ENCODE measurements at regions not wholly inside any gene's neighbourhood (a gene's known extent, or its start where the extent isn't known, plus 50 kb on each side); places are given as distances from the start of the nearest gene placed in this dataset.

- in situ Hi-C loops (cut with MboI; ENCODE audit: low pct_unique_long_range_greater_than_20kb, low sequenced_read_pairs): no loop called here
- DNase-seq: no peak
These were observed 53.4 kb upstream of the PRKACB start for GRCh38 chr1:84090447-84091245.

GRCh38 chr1:84089867-84090266 lies 54.2 kb upstream of the PRKACB start:
- DNase-seq: no peak
- in situ Hi-C loops (cut with MboI; ENCODE audit: low pct_unique_long_range_greater_than_20kb, low sequenced_read_pairs): no loop called here

- no peak for DNase-seq
- in situ Hi-C loops (cut with MboI; ENCODE audit: low pct_unique_long_range_greater_than_20kb, low sequenced_read_pairs): no loop called here
These were observed 54.6 kb upstream of the PRKACB start for GRCh38 chr1:84089465-84089864.

- DNase-seq: no peak
These were observed 57.5 kb upstream of the PRKACB start for GRCh38 chr1:84086616-84087015.

GRCh38 chr1:84086189-84086588 lies 57.9 kb upstream of the PRKACB start:
- DNase-seq: no peak
- in situ Hi-C loops (cut with MboI; ENCODE audit: low pct_unique_long_range_greater_than_20kb, low sequenced_read_pairs): no loop called here

More at GRCh38 chr1:84086616-84087015, 57.5 kb upstream of the PRKACB start:
- in situ Hi-C loops (cut with MboI; ENCODE audit: low pct_unique_long_range_greater_than_20kb, low sequenced_read_pairs): no loop called here

GRCh38 chr1:84083307-84083706 lies 60.8 kb upstream of the PRKACB start:
- DNase-seq: no peak
- in situ Hi-C loops (cut with MboI; ENCODE audit: low pct_unique_long_range_greater_than_20kb, low sequenced_read_pairs): no loop called here

- peak; percentile 20 for DNase-seq
- in situ Hi-C loops (cut with MboI; ENCODE audit: low pct_unique_long_range_greater_than_20kb, low sequenced_read_pairs): no loop called here
These were observed 65.2 kb upstream of the PRKACB start for GRCh38 chr1:84078842-84079202.

- DNase-seq: peak; percentile 50
- in situ Hi-C loops (cut with MboI; ENCODE audit: low pct_unique_long_range_greater_than_20kb, low sequenced_read_pairs): no loop called here
These were observed 65.8 kb upstream of the PRKACB start for GRCh38 chr1:84078108-84078841.

- peak; percentile 86 for DNase-seq
- in situ Hi-C loops (cut with MboI; ENCODE audit: low pct_unique_long_range_greater_than_20kb, low sequenced_read_pairs): no loop called here
These were observed 66.5 kb upstream of the PRKACB start for GRCh38 chr1:84077476-84078107.

GRCh38 chr1:84073266-84073665 lies 70.8 kb upstream of the PRKACB start:
- in situ Hi-C loops (cut with MboI; ENCODE audit: low pct_unique_long_range_greater_than_20kb, low sequenced_read_pairs): no loop called here
- DNase-seq: no peak

GRCh38 chr1:84069236-84069845 lies 70.4 kb upstream of the TTLL7 start:
- DNase-seq: peak; percentile 53

GRCh38 chr1:84062496-84062895 lies 63.6 kb upstream of the TTLL7 start:
- no peak for DNase-seq

More at GRCh38 chr1:84069236-84069845, 70.4 kb upstream of the TTLL7 start:
- in situ Hi-C loops (cut with MboI; ENCODE audit: low pct_unique_long_range_greater_than_20kb, low sequenced_read_pairs): no loop called here

GRCh38 chr1:84061336-84061735 lies 62.4 kb upstream of the TTLL7 start:
- in situ Hi-C loops (cut with MboI; ENCODE audit: low pct_unique_long_range_greater_than_20kb, low sequenced_read_pairs): no loop called here

More at GRCh38 chr1:84062496-84062895, 63.6 kb upstream of the TTLL7 start:
- in situ Hi-C loops (cut with MboI; ENCODE audit: low pct_unique_long_range_greater_than_20kb, low sequenced_read_pairs): no loop called here

GRCh38 chr1:84060781-84061180 lies 61.8 kb upstream of the TTLL7 start:
- no peak for DNase-seq
- in situ Hi-C loops (cut with MboI; ENCODE audit: low pct_unique_long_range_greater_than_20kb, low sequenced_read_pairs): no loop called here

More at GRCh38 chr1:84061336-84061735, 62.4 kb upstream of the TTLL7 start:
- DNase-seq: no peak

GRCh38 chr1:84048820-84049219 lies 49.9 kb upstream of the TTLL7 start:
- DNase-seq: no peak
- in situ Hi-C loops (cut with MboI; ENCODE audit: low pct_unique_long_range_greater_than_20kb, low sequenced_read_pairs): no loop called here
